GM21619 (cell line): ENCODE measurements at regions not wholly inside any gene's neighbourhood (a gene's known extent, or its start where the extent isn't known, plus 50 kb on each side); places are given as distances from the start of the nearest gene placed in this dataset.

Source experiments
- ATAC-seq: cut with Tn5 transposase; IDR thresholded peaks from one replicate; pipeline ENCODE4 v1.9.1; 2021; ENCODE audit not compliant: unreplicated experiment

GRCh38 chrX:148361641-148362040 lies 138.8 kb upstream of the AFF2 start:
- ATAC-seq = no peak

- no peak for ATAC-seq
Measured at GRCh38 chrX:148363471-148364235, 136.8 kb upstream of the AFF2 start.

- no peak for ATAC-seq
Measured at GRCh38 chrX:148365233-148365632, 135.2 kb upstream of the AFF2 start.

GRCh38 chrX:148371291-148371690 lies 129.1 kb upstream of the AFF2 start:
- ATAC-seq = no peak

- no peak for ATAC-seq
Measured at GRCh38 chrX:148372925-148373324, 127.5 kb upstream of the AFF2 start.

GRCh38 chrX:148376342-148376741 lies 124.1 kb upstream of the AFF2 start:
- no peak for ATAC-seq

- no peak for ATAC-seq
Measured at GRCh38 chrX:148380107-148380506, 120.3 kb upstream of the AFF2 start.

- peak; percentile 94 for ATAC-seq
Measured at GRCh38 chrX:148380650-148381561, 119.5 kb upstream of the AFF2 start.

GRCh38 chrX:148381603-148382002 lies 118.8 kb upstream of the AFF2 start:
- peak; percentile 17 for ATAC-seq

GRCh38 chrX:148382983-148383382 lies 117.4 kb upstream of the AFF2 start:
- no peak for ATAC-seq

- no peak for ATAC-seq
Measured at GRCh38 chrX:148385471-148385870, 114.9 kb upstream of the AFF2 start.

- ATAC-seq = no peak
Measured at GRCh38 chrX:148389629-148390028, 110.8 kb upstream of the AFF2 start.

GRCh38 chrX:148412006-148412405 lies 88.4 kb upstream of the AFF2 start:
- no peak for ATAC-seq

GRCh38 chrX:148416142-148416541 lies 84.3 kb upstream of the AFF2 start:
- no peak for ATAC-seq

- no peak for ATAC-seq
Measured at GRCh38 chrX:148416931-148417330, 83.5 kb upstream of the AFF2 start.

- ATAC-seq = no peak
Measured at GRCh38 chrX:148417934-148418333, 82.5 kb upstream of the AFF2 start.

- ATAC-seq = no peak
Measured at GRCh38 chrX:148422526-148422925, 77.9 kb upstream of the AFF2 start.

GRCh38 chrX:148424570-148424969 lies 75.8 kb upstream of the AFF2 start:
- no peak for ATAC-seq

- no peak for ATAC-seq
Measured at GRCh38 chrX:148426467-148426866, 74.0 kb upstream of the AFF2 start.

GRCh38 chrX:148441387-148441786 lies 59.0 kb upstream of the AFF2 start:
- ATAC-seq = no peak

- no peak for ATAC-seq
Measured at GRCh38 chrX:148443216-148443615, 57.2 kb upstream of the AFF2 start.

GRCh38 chrX:148448686-148449085 lies 51.7 kb upstream of the AFF2 start:
- ATAC-seq = no peak
